ENCODE measurements at regions not wholly inside any gene's neighbourhood (a gene's known extent, or its start where the extent isn't known, plus 50 kb on each side); places are given as distances from the start of the nearest gene placed in this dataset.

- H3K27ac ChIP-seq (ENCODE audit: extremely low read depth, low read depth, low read length) = no peak overlapping the region
- intact Hi-C loops (cut with micrococcal nuclease) = no loop called here
- 16% methylated on average over 7 of the region's 7 CpGs for WGBS (ENCODE audit: insufficient coverage, low coverage, missing lambda C conversion rate)
- H3K9me1 ChIP-seq (ENCODE audit: control insufficient read depth, insufficient read depth, low read length) = no peaks in the 10 kb centered on the region
- in situ Hi-C loops (cut with MboI) = no loop called here
- H3K9ac ChIP-seq (ENCODE audit: insufficient read depth in 1 of 2, low read depth in 2 of 2, low read length in 2 of 2) = no peak overlapping the region
- H4K20me1 ChIP-seq (replicated peaks; ENCODE audit: control insufficient read depth, insufficient read depth, low read length) = no peaks in the 10 kb centered on the region
- H3K4me2 ChIP-seq (ENCODE audit: insufficient read depth, low read length) = no peak overlapping the region
- FAIRE-seq = no peak
- TF ChIP-seq MLLT1 (IDR thresholded peaks at IDR 0.05) (no peak), RHOXF2B (CRISPR knock-in tag; conservative IDR thresholded peaks at IDR 0.05) (no peak), CUX1 (CRISPR knock-in tag; IDR thresholded peaks at IDR 0.05) (no peak), EHMT2 (IDR thresholded peaks at IDR 0.05) (no peak), ZBTB9 (CRISPR knock-in tag; IDR thresholded peaks at IDR 0.05) (no peak)
- H3K27me3 ChIP-seq (ENCODE audit: control insufficient read depth in 2 of 2, insufficient read depth in 2 of 2, low read length in 2 of 2) = no peaks in the 10 kb centered on the region
- CTCF ChIA-PET (ENCODE audit: low intra/inter-chr PET ratio) = no interaction called here
- no peaks in the 10 kb centered on the region for H3K79me2 ChIP-seq (ENCODE audit: control insufficient read depth, insufficient read depth, low read length)
- H3K36me3 ChIP-seq (ENCODE audit: control insufficient read depth, insufficient read depth, low read length) = no peaks in the 10 kb centered on the region
- ATAC-seq = no peak
- no TSS peak for BruUV-seq (replicated peaks)
- H2AFZ ChIP-seq (ENCODE audit: low read depth, low read length) = no peak overlapping the region
- peaks cover 4 to 8% of the 10 kb centered on the region in 2 experiments; a peak in 3 of 5 replicates for H3K4me1 ChIP-seq (replicated peaks in 1 of 2; ENCODE audit: control insufficient read depth in 2 of 2, insufficient read depth in 2 of 2, low read length in 2 of 2)
- DNase-seq (ENCODE audit: extremely low read depth in 1 of 4, low spot score in 3 of 4) = no peak
- no peaks in the 10 kb centered on the region for H3K9me3 ChIP-seq (replicated peaks; ENCODE audit: control insufficient read depth, insufficient read depth, low read depth, low read length)
- no peak overlapping the region for H3K4me3 ChIP-seq
- POLR2A ChIA-PET = interaction anchor here (0.7 kb wide), 1 partner anchor 316 kb away, joined by 3 read pairs; no protein-coding TSS in a partner anchor
Observed at GRCh38 chr14:71745072-71745471, 187.2 kb upstream of the RGS6 start.

Measured in K562 (cell line).